GM23338 (cell line): ENCODE measurements at regions not wholly inside any gene's neighbourhood (a gene's known extent, or its start where the extent isn't known, plus 50 kb on each side); places are given as distances from the start of the nearest gene placed in this dataset.

ENCODE experiments used
- CREB1 ChIP-seq: fragments of 250-450 bp; sonication (Bioruptor Pico); IDR thresholded peaks from 2 replicates; pipeline ENCODE4 v1.5.0; 2020; ENCODE audit warnings: low read depth, mild to moderate bottlenecking, moderate library complexity
- CTCF ChIP-seq, 2 experiments: fragments of 200-600 bp in 1 of 2; sonication (generic) in 1 of 2; conservative IDR thresholded peaks; 2 replicates each; pipeline versions ENCODE4 v1.5.1 to v1.6.1; 2016 to 2017; ENCODE audit warnings: antibody characterized with exemption in 2 of 2, low read depth in 2 of 2, mild to moderate bottlenecking in 2 of 2, moderate library complexity in 1 of 2
- ETS1 ChIP-seq: IDR thresholded peaks from 2 replicates; pipeline ENCODE4 v1.6.1; 2016; ENCODE audit warnings: antibody characterized with exemption
- EZH2 ChIP-seq: fragments of 200-600 bp; sonication (generic); IDR thresholded peaks from one replicate; pipeline ENCODE4 v1.8.0; 2017; ENCODE audit warnings: antibody characterized with exemption, mild to moderate bottlenecking, low read depth; ENCODE audit not compliant: unreplicated experiment
- EZH2phosphoT487 ChIP-seq: fragments of 200-600 bp; sonication (generic); IDR thresholded peaks from one replicate; pipeline ENCODE4 v1.8.1; 2018; ENCODE audit warnings: antibody characterized with exemption; ENCODE audit not compliant: unreplicated experiment
- JUNB ChIP-seq: IDR thresholded peaks from one replicate; pipeline ENCODE4 v1.6.1; 2016; ENCODE audit warnings: antibody characterized with exemption; ENCODE audit not compliant: unreplicated experiment
- NANOG ChIP-seq: IDR thresholded peaks from 2 replicates; pipeline ENCODE4 v1.6.1; 2016; ENCODE audit warnings: antibody characterized with exemption, borderline replicate concordance
- POLR2AphosphoS5 ChIP-seq: IDR thresholded peaks from 2 replicates; pipeline ENCODE4 v1.6.1; 2016; ENCODE audit warnings: antibody characterized with exemption, low read depth
- REST ChIP-seq: IDR thresholded peaks from one replicate; pipeline ENCODE4 v1.6.1; 2018; ENCODE audit warnings: antibody characterized with exemption; ENCODE audit not compliant: unreplicated experiment
- ZNF114 ChIP-seq: fragments of 250-450 bp; sonication (Bioruptor Pico); IDR thresholded peaks from 2 replicates; pipeline ENCODE4 v1.5.0; 2020; ENCODE audit warnings: mild to moderate bottlenecking, moderate library complexity
- ZNF331 ChIP-seq: fragments of 250-450 bp; sonication (Bioruptor Pico); IDR thresholded peaks from 2 replicates; pipeline ENCODE4 v1.5.0; 2020; ENCODE audit warnings: low read depth, mild to moderate bottlenecking, moderate library complexity
- ZNF462 ChIP-seq: fragments of 250-450 bp; sonication (Bioruptor Pico); IDR thresholded peaks from 2 replicates; pipeline ENCODE4 v1.5.0; 2020; ENCODE audit warnings: mild to moderate bottlenecking, moderate library complexity

- TF ChIP-seq CTCF (conservative IDR thresholded peaks at IDR 0.05; ENCODE audit: low read depth in 2 of 2) (no peak), ZNF462 (CRISPR knock-in tag) (no peak), POLR2AphosphoS5 (no peak), REST (no peak), ZNF114 (CRISPR knock-in tag) (no peak), CREB1 (CRISPR knock-in tag) (no peak), EZH2phosphoT487 (no peak), EZH2 (no peak), ETS1 (no peak), NANOG (no peak), JUNB (no peak), ZNF331 (CRISPR knock-in tag) (no peak)
Observed at GRCh38 chr1:83760226-83761021, 238.5 kb downstream of the TTLL7 start.
